ENCODE measurements at regions not wholly inside any gene's neighbourhood (a gene's known extent, or its start where the extent isn't known, plus 50 kb on each side); places are given as distances from the start of the nearest gene placed in this dataset.

GRCh38 chr13:83286737-83287136 lies 595.5 kb downstream of the SLITRK1 start:
- Histone ChIP-seq H3K9ac (ENCODE audit: control insufficient read depth, insufficient read depth, low read length) (no peak overlapping the region), H2AFZ (ENCODE audit: control insufficient read depth, low read depth, low read length) (no peak overlapping the region), H3K4me2 (ENCODE audit: control insufficient read depth, insufficient read depth) (no peak overlapping the region), H3K79me2 (ENCODE audit: control insufficient read depth, insufficient read depth, low read length) (no peaks in the 10 kb centered on the region), H3K27me3 (replicated peaks in 1 of 2; ENCODE audit: control insufficient read depth in 2 of 2, insufficient read depth in 2 of 2, low read length in 1 of 2) (no peaks in the 10 kb centered on the region), H3K27ac (ENCODE audit: control insufficient read depth, insufficient read depth) (no peak overlapping the region), H3K4me1 (ENCODE audit: control insufficient read depth, insufficient read depth, low read length) (no peaks in the 10 kb centered on the region), H3K36me3 (ENCODE audit: control insufficient read depth in 2 of 2, insufficient read depth in 2 of 2, low read length in 1 of 2) (no peaks in the 10 kb centered on the region), H4K20me1 (ENCODE audit: control insufficient read depth, insufficient read depth) (no peaks in the 10 kb centered on the region), H3K4me3 (no peak overlapping the region), H3K9me3 (replicated peaks; ENCODE audit: control insufficient read depth, insufficient read depth, low read length) (no peaks in the 10 kb centered on the region)
- in situ Hi-C loops (cut with MboI) (no loop called here), intact Hi-C loops (cut with micrococcal nuclease; ENCODE audit: unreplicated experiment) (no loop called here)
- FAIRE-seq: no peak
- BruUV-seq (replicated peaks): no TSS peak
- ChIA-PET CTCF (no interaction called here), SMC1A (ENCODE audit: uncharacterized antibody, unreplicated experiment) (no interaction called here), POLR2A (no interaction called here), RAD21 (ENCODE audit: unreplicated experiment) (no interaction called here)
- no peak for DNase-seq (ENCODE audit: low read depth, low spot score)
- ATAC-seq: no peak
- TF ChIP-seq ZBTB11 (CRISPR knock-in tag; IDR thresholded peaks at IDR 0.05) (no peak), FOXK2 (IDR thresholded peaks at IDR 0.05) (no peak), TBL1XR1 (IDR thresholded peaks at IDR 0.05; ENCODE audit: low read depth, low read length) (no peak), PKNOX1 (IDR thresholded peaks at IDR 0.05) (no peak), NFIC (IDR thresholded peaks at IDR 0.05; ENCODE audit: low read depth, low read length) (no peak), SUZ12 (IDR thresholded peaks at IDR 0.05; ENCODE audit: unreplicated experiment) (no peak), E4F1 (IDR thresholded peaks at IDR 0.05; ENCODE audit: borderline replicate concordance, partially characterized antibody) (no peak), SIN3A (IDR thresholded peaks at IDR 0.05; ENCODE audit: low read depth, low read length) (no peak)

Data from GM12878 (cell line).